IMR-90 (cell line): ENCODE measurements at regions not wholly inside any gene's neighbourhood (a gene's known extent, or its start where the extent isn't known, plus 50 kb on each side); places are given as distances from the start of the nearest gene placed in this dataset.

ENCODE experiments used
- ATAC-seq: fragments of 200-7000 bp; cut with Tn5 transposase; 2 replicates; pipeline ENCODE4 v1.9.1; 2020; ENCODE audit warnings: low read depth, mild to moderate bottlenecking, moderate library complexity
- BruUV-seq: library from RNA; stranded (reverse); fragments of 400-500 nt; replicated peaks from 2 replicates; lab custom pipeline; 2021; lab: Mats Ljungman, UMichigan
- CTCF ChIA-PET: fragments of 300-600 bp; formaldehyde crosslinking; extraction: SDS; loops from one replicate; lab custom pipeline; 2021; ENCODE audit warnings: antibody characterized with exemption; lab: Yijun Ruan, JAX
- POLR2A ChIA-PET: fragments of 300-600 bp; sonication (Branson Sonifier 250); formaldehyde crosslinking; loops from one replicate; lab custom pipeline; 2022; ENCODE audit warnings: antibody characterized with exemption; ENCODE audit not compliant: unreplicated experiment; lab: Charles Lee
- DNase-seq: peaks from one replicate; pipeline ENCODE4 v3.0.0; 2013
- H2AFZ ChIP-seq: replicated peaks from 2 replicates; pipeline ENCODE3; 2013; ENCODE audit warnings: low read length, mild to moderate bottlenecking; ENCODE audit not compliant: poor library complexity
- H2AK5ac ChIP-seq: 2 replicates; pipeline ENCODE4 v1.6.1; 2013; ENCODE audit warnings: low read depth, low read length, inconsistent platforms
- H2AK9ac ChIP-seq: replicated peaks from 2 replicates; pipeline ENCODE3; 2013; ENCODE audit warnings: mild to moderate bottlenecking, low read depth, low read length, moderate library complexity; ENCODE audit not compliant: poor library complexity
- H2BK120ac ChIP-seq: 2 replicates; pipeline ENCODE4 v1.6.1; 2013; ENCODE audit warnings: low read depth, low read length, inconsistent platforms
- H2BK15ac ChIP-seq: 3 replicates; pipeline ENCODE4 v1.6.1; 2013; ENCODE audit warnings: low read depth, low read length, inconsistent platforms
- H2BK20ac ChIP-seq: 2 replicates; pipeline ENCODE4 v1.6.1; 2013; ENCODE audit warnings: low read depth, mild to moderate bottlenecking, inconsistent platforms, low read length, moderate library complexity
- H2BK5ac ChIP-seq: 2 replicates; pipeline ENCODE4 v1.6.1; 2013; ENCODE audit warnings: mild to moderate bottlenecking, low read depth, low read length, inconsistent platforms; ENCODE audit not compliant: poor library complexity, severe bottlenecking
- H3K14ac ChIP-seq: replicated peaks from 2 replicates; pipeline ENCODE4 v1.6.1; 2013; ENCODE audit warnings: low read depth, low read length, inconsistent platforms
- H3K18ac ChIP-seq: 2 replicates; pipeline ENCODE4 v1.6.1; 2013; ENCODE audit warnings: low read depth, low read length, control low read depth
- H3K23ac ChIP-seq: 2 replicates; pipeline ENCODE4 v1.6.1; 2013; ENCODE audit warnings: low read depth, low read length, inconsistent platforms
- H3K27ac ChIP-seq: 2 replicates; pipeline ENCODE4 v1.5.1; 2013; ENCODE audit warnings: mild to moderate bottlenecking, control low read depth, low read length; ENCODE audit not compliant: insufficient read depth
- H3K27me3 ChIP-seq: 2 replicates; pipeline ENCODE4 v1.6.1; 2013; ENCODE audit warnings: low read length; ENCODE audit not compliant: control insufficient read depth, insufficient read depth
- H3K36me3 ChIP-seq: 2 replicates; pipeline ENCODE4 v1.6.1; 2013; ENCODE audit warnings: low read length, mixed read lengths; ENCODE audit not compliant: control insufficient read depth, insufficient read depth
- H3K4ac ChIP-seq: 2 replicates; pipeline ENCODE4 v1.6.1; 2013; ENCODE audit warnings: low read depth, low read length, inconsistent platforms
- H3K4me1 ChIP-seq: 2 replicates; pipeline ENCODE4 v1.6.1; 2013; ENCODE audit warnings: low read length, mixed read lengths; ENCODE audit not compliant: control insufficient read depth, insufficient read depth
- H3K4me2 ChIP-seq: 2 replicates; pipeline ENCODE4 v1.6.1; 2013; ENCODE audit warnings: low read depth, mild to moderate bottlenecking, control low read depth, low read length, moderate library complexity
- H3K4me3 ChIP-seq: 2 replicates; pipeline ENCODE4 v1.5.1; 2013; ENCODE audit warnings: low read depth, mild to moderate bottlenecking, control low read depth, low read length, moderate library complexity; ENCODE audit not compliant: insufficient read depth
- H3K56ac ChIP-seq: 2 replicates; pipeline ENCODE4 v1.6.1; 2013; ENCODE audit warnings: low read length, inconsistent platforms; ENCODE audit not compliant: insufficient read depth; ENCODE audit errors: extremely low read depth
- H3K79me1 ChIP-seq, 2 experiments: 2 replicates each; pipeline ENCODE4 v1.6.1; 2013; ENCODE audit warnings: low read length in 2 of 2, inconsistent platforms in 1 of 2, low read depth in 1 of 2
- H3K9ac ChIP-seq: 2 replicates; pipeline ENCODE4 v1.6.1; 2013; ENCODE audit warnings: low read depth, low read length, control low read depth
- H3K9me1 ChIP-seq: 2 replicates; pipeline ENCODE4 v1.6.1; 2013; ENCODE audit warnings: low read length, inconsistent platforms; ENCODE audit not compliant: insufficient read depth
- H3K9me3 ChIP-seq: 2 replicates; pipeline ENCODE4 v1.6.1; 2013; ENCODE audit warnings: low read length; ENCODE audit not compliant: control insufficient read depth, insufficient read depth
- H4K20me1 ChIP-seq: 2 replicates; pipeline ENCODE4 v1.6.1; 2013; ENCODE audit warnings: low read length, inconsistent platforms; ENCODE audit not compliant: insufficient read depth
- H4K5ac ChIP-seq: 2 replicates; pipeline ENCODE4 v1.6.1; 2013; ENCODE audit warnings: mild to moderate bottlenecking, low read depth, low read length, control low read depth
- H4K8ac ChIP-seq, 2 experiments: 2 replicates each; pipeline ENCODE4 v1.6.1; 2013; ENCODE audit warnings: low read depth in 2 of 2, low read length in 2 of 2, control low read depth in 1 of 2, inconsistent platforms in 1 of 2
- H4K91ac ChIP-seq: 2 replicates; pipeline ENCODE4 v1.6.1; 2013; ENCODE audit warnings: low read depth, low read length, inconsistent platforms; ENCODE audit not compliant: insufficient read depth
- BHLHE40 ChIP-seq: fragments of 150-350 bp; IDR thresholded peaks from 2 replicates; pipeline ENCODE4 v1.6.1; 2016; ENCODE audit warnings: mild to moderate bottlenecking, low read depth, low read length
- CEBPB ChIP-seq: IDR thresholded peaks from 2 replicates; pipeline ENCODE4 v1.6.1; 2012; ENCODE audit warnings: low read depth, low read length, improper control_type of control experiment
- CHD1 ChIP-seq: IDR thresholded peaks from 2 replicates; pipeline ENCODE4 v1.6.1; 2012; ENCODE audit warnings: low read depth, low read length, improper control_type of control experiment
- FOS ChIP-seq: fragments of 150-350 bp; IDR thresholded peaks from 2 replicates; pipeline ENCODE4 v1.6.1; 2016; ENCODE audit warnings: low read depth, low read length
- MAFK ChIP-seq: IDR thresholded peaks from 2 replicates; pipeline ENCODE4 v1.6.1; 2012; ENCODE audit warnings: low read depth, low read length, improper control_type of control experiment
- MAZ ChIP-seq: IDR thresholded peaks from 2 replicates; pipeline ENCODE4 v1.6.1; 2012; ENCODE audit warnings: low read depth, mild to moderate bottlenecking, low read length, improper control_type of control experiment, moderate library complexity, borderline replicate concordance
- MXI1 ChIP-seq: IDR thresholded peaks from 2 replicates; pipeline ENCODE4 v1.6.1; 2012; ENCODE audit warnings: low read depth, mild to moderate bottlenecking, low read length, moderate library complexity, borderline replicate concordance
- NFE2L2 ChIP-seq: fragments of 150-350 bp; IDR thresholded peaks from 2 replicates; pipeline ENCODE4 v1.6.1; 2016; ENCODE audit warnings: low read depth, mild to moderate bottlenecking, low read length
- POLR2A ChIP-seq: IDR thresholded peaks from 2 replicates; pipeline ENCODE4 v1.6.1; 2012; ENCODE audit warnings: mild to moderate bottlenecking, low read depth, low read length
- RAD21 ChIP-seq: IDR thresholded peaks from 2 replicates; pipeline ENCODE4 v1.6.1; 2012; ENCODE audit warnings: low read length, improper control_type of control experiment
- RCOR1 ChIP-seq: IDR thresholded peaks from 2 replicates; pipeline ENCODE4 v1.6.1; 2012; ENCODE audit warnings: mild to moderate bottlenecking, low read length, improper control_type of control experiment; ENCODE audit not compliant: insufficient replicate concordance
- SMC3 ChIP-seq: fragments of 150-350 bp; IDR thresholded peaks from 2 replicates; pipeline ENCODE4 v1.6.1; 2016; ENCODE audit warnings: low read depth, mild to moderate bottlenecking, antibody characterized with exemption, low read length, moderate library complexity
- WGBS, 2 experiments: methylation state at CpG; one replicate each; pipeline versions ENCODE4 v1.1.5 to v1.1.7; 2013; ENCODE audit warnings: missing lambda C conversion rate in 2 of 2; ENCODE audit not compliant: insufficient read length in 1 of 2; ENCODE audit errors: extremely low coverage in 2 of 2; 5-methylcytosine and 5-hydroxymethylcytosine counted together
- dilution Hi-C: fragments of 300-500 bp; cut with HindIII; formaldehyde crosslinking; loops from one replicate; pipeline ENCODE4 v1.14.3; 2018; ENCODE audit warnings: low sequenced_read_pairs; ENCODE audit not compliant: unreplicated experiment
- in situ Hi-C: fragments of 300-500 bp; cut with MboI; formaldehyde crosslinking; loops from 3 replicates; pipeline ENCODE4 v1.14.3; 2019; ENCODE audit warnings: low sequenced_read_pairs, inconsistent platforms, mixed read lengths
- intact Hi-C: fragments of 100-400 bp; cut with micrococcal nuclease; formaldehyde crosslinking; loops from 2 replicates; pipeline ENCODE4 v1.10.0; 2022
- TF ChIP-seq, protein P1 (sequence below): conservative IDR thresholded peaks from 2 replicates; pipeline ENCODE4 v1.5.1; 2012; ENCODE audit warnings: mild to moderate bottlenecking, low read depth, low read length, improper control_type of control experiment
- TF ChIP-seq, protein P2 (sequence below): fragments of 150-350 bp; IDR thresholded peaks from 2 replicates; pipeline ENCODE4 v1.6.1; 2016; ENCODE audit warnings: low read depth, mild to moderate bottlenecking, low read length, moderate library complexity, borderline replicate concordance
- TF ChIP-seq, protein P3 (sequence below): fragments of 150-350 bp; IDR thresholded peaks from 2 replicates; pipeline ENCODE4 v1.6.1; 2017; ENCODE audit warnings: mild to moderate bottlenecking, antibody characterized with exemption, low read length, low read depth

DNA sequence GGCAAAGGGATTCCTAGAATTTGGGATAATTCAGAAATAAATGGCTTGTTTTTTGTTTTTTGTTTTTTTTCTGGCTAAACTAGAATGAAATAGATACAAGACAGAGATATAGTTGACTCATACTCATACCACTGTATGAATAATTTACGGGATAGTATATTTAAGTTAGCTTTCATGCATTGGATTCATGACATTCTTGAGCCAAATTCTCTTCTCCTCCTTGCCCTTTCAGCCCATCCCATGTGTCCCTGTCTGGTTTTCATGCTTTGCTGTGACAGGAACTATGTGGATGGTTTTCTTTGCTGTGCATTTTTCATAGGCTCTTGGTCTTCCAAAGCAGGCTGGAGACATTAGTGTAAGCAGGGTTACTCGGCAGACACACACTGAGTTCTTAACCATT, 66.6 kb upstream of the UMPS start:
- Histone ChIP-seq H3K9me1 (no peaks in the 10 kb centered on the region; the same call in 1 of the 2 replicates), H3K18ac (no peak overlapping the region), H3K27me3 (no peaks in the 10 kb centered on the region; the same call in 1 of the 2 replicates), H2BK5ac (no peak overlapping the region), H3K4ac (no peak overlapping the region), H2BK20ac (peak overlapping the region; percentile 74; the same call in 1 of the 2 replicates), H2BK15ac (no peak overlapping the region), H4K20me1 (no peaks in the 10 kb centered on the region), H4K5ac (no peak overlapping the region), H3K23ac (no peak overlapping the region), H2AK9ac (no peak overlapping the region), H2AFZ (no peak overlapping the region), H3K9me3 (no peaks in the 10 kb centered on the region), H3K4me1 (peaks cover 5% of the 10 kb centered on the region), H3K36me3 (no peaks in the 10 kb centered on the region), H2AK5ac (no peak overlapping the region), H4K8ac (no peak overlapping the region), H3K56ac (no peak overlapping the region), H3K4me3 (no peak overlapping the region), H3K79me1 (no peaks in the 10 kb centered on the region), H4K91ac (no peak overlapping the region), H3K27ac (no peak overlapping the region), H3K14ac (peak overlapping the region; percentile 5; the same call in 1 of the 2 replicates), H3K9ac (no peak overlapping the region), H3K4me2 (peak overlapping the region; percentile 20), H2BK120ac (peak overlapping the region; percentile 45; the same call in 1 of the 2 replicates)
- in situ Hi-C loops (no loop called here), intact Hi-C loops (no loop called here), dilution Hi-C loops (no loop called here)
- CTCF ChIA-PET, result no interaction called here
- peak; percentile 93 for ATAC-seq
- no TSS peak for BruUV-seq
- POLR2A ChIA-PET, result no interaction called here
- 67% methylated on average over 1 of the region's 2 CpGs; no CpG with 5 or more reads in 1 of the 2 experiments for whole genome bisulfite sequencing, 2 experiments
- peak; percentile 28 for DNase-seq
- TF ChIP-seq, protein P1, sequence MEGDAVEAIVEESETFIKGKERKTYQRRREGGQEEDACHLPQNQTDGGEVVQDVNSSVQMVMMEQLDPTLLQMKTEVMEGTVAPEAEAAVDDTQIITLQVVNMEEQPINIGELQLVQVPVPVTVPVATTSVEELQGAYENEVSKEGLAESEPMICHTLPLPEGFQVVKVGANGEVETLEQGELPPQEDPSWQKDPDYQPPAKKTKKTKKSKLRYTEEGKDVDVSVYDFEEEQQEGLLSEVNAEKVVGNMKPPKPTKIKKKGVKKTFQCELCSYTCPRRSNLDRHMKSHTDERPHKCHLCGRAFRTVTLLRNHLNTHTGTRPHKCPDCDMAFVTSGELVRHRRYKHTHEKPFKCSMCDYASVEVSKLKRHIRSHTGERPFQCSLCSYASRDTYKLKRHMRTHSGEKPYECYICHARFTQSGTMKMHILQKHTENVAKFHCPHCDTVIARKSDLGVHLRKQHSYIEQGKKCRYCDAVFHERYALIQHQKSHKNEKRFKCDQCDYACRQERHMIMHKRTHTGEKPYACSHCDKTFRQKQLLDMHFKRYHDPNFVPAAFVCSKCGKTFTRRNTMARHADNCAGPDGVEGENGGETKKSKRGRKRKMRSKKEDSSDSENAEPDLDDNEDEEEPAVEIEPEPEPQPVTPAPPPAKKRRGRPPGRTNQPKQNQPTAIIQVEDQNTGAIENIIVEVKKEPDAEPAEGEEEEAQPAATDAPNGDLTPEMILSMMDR, result no peak
- TF ChIP-seq SMC3 (no peak), NFE2L2 (no peak), FOS (no peak), POLR2A (no peak), RCOR1 (no peak), RAD21 (no peak), MAZ (no peak), CHD1 (no peak), MAFK (no peak), MXI1 (no peak), BHLHE40 (no peak), CEBPB (no peak)
- TF ChIP-seq, protein P2, sequence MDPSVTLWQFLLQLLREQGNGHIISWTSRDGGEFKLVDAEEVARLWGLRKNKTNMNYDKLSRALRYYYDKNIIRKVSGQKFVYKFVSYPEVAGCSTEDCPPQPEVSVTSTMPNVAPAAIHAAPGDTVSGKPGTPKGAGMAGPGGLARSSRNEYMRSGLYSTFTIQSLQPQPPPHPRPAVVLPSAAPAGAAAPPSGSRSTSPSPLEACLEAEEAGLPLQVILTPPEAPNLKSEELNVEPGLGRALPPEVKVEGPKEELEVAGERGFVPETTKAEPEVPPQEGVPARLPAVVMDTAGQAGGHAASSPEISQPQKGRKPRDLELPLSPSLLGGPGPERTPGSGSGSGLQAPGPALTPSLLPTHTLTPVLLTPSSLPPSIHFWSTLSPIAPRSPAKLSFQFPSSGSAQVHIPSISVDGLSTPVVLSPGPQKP, result no peak
- TF ChIP-seq, protein P3, sequence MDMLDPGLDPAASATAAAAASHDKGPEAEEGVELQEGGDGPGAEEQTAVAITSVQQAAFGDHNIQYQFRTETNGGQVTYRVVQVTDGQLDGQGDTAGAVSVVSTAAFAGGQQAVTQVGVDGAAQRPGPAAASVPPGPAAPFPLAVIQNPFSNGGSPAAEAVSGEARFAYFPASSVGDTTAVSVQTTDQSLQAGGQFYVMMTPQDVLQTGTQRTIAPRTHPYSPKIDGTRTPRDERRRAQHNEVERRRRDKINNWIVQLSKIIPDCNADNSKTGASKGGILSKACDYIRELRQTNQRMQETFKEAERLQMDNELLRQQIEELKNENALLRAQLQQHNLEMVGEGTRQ, result no peak
